ENCODE measurements at regions not wholly inside any gene's neighbourhood (a gene's known extent, or its start where the extent isn't known, plus 50 kb on each side); places are given as distances from the start of the nearest gene placed in this dataset.

- no peaks in the 10 kb centered on the region for H3K27me3 Mint-ChIP-seq
Measured at GRCh38 chr4:53734584-53735353, 143.5 kb upstream of the LNX1 start.

DNA sequence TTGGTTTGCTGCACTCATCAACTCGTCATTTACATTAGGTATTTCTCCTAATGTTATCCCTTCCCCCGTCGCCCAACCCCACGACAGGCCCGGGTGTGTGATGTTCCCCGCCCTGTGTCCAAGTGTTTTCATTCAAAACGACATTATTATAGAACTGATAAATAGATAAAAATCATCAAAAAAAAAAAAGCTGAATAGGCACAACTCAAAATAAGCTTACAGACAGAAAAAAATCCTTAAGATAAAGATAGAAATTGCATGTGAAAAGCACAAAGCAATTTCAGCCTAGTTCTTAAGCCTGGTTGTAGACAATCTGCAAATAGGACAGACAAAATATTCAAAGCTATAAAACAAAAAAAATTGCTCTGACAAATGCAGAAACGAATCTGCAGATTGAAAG, 142.9 kb upstream of the LNX1 start:
- Mint-ChIP-seq H3K4me3 (no peak overlapping the region), H3K27me3 (no peaks in the 10 kb centered on the region)

More at GRCh38 chr4:53734584-53735353, 143.5 kb upstream of the LNX1 start:
- Mint-ChIP-seq H3K36me3 (no peaks in the 10 kb centered on the region), H3K9me3 (no peaks in the 10 kb centered on the region), H3K27ac (no peak overlapping the region), H3K4me1 (no peaks in the 10 kb centered on the region), H3K4me3 (no peak overlapping the region)
- no peak for DNase-seq
- CTCF ChIA-PET, result no interaction called here

DNA sequence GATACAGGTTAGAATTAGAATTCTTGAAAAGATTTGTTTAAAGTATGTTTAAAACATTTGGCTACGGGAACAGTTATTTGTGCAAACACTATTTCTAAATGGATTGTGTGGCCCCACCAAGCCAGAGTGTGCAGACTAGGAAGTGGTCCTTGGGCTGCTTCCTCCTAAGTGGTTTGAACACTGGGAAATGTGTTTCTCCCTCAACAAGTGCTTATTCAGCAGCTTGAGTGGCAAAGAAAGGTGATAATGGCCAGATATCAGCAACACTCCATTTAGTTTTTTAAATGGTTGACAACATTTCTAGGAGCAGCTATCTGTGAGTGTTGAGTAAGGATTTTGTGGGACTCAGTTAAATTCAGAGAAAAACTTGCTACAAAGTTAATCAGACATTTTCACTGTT, 141.4 kb upstream of the LNX1 start:
- no peaks in the 10 kb centered on the region for H3K4me1 Mint-ChIP-seq
- CTCF ChIA-PET, result no interaction called here
- no peaks in the 10 kb centered on the region for H3K9me3 Mint-ChIP-seq
- no peak overlapping the region for H3K27ac Mint-ChIP-seq
- H3K4me3 Mint-ChIP-seq, result no peak overlapping the region
- no peak for DNase-seq
- H3K36me3 Mint-ChIP-seq, result no peaks in the 10 kb centered on the region
- no peaks in the 10 kb centered on the region for H3K27me3 Mint-ChIP-seq

More for the DNA sequence above, 142.9 kb upstream of the LNX1 start:
- Mint-ChIP-seq H3K9me3 (no peaks in the 10 kb centered on the region), H3K4me1 (no peaks in the 10 kb centered on the region), H3K27ac (no peak overlapping the region), H3K36me3 (no peaks in the 10 kb centered on the region)
- CTCF ChIA-PET, result interaction anchor here (0.6 kb wide), 1 partner anchor 719 kb away, joined by 3 read pairs; no protein-coding TSS in a partner anchor
- DNase-seq, result no peak

GRCh38 chr4:53730031-53730805, 138.9 kb upstream of the LNX1 start:
- H3K27ac Mint-ChIP-seq, result no peak overlapping the region
- no peaks in the 10 kb centered on the region for H3K4me1 Mint-ChIP-seq
- CTCF ChIA-PET, result no interaction called here

GRCh38 chr4:53722110-53722509, 130.8 kb upstream of the LNX1 start:
- CTCF ChIA-PET, result no interaction called here
- Mint-ChIP-seq H3K27me3 (peaks cover 4% of the 10 kb centered on the region), H3K27ac (no peak overlapping the region), H3K4me3 (no peak overlapping the region), H3K4me1 (no peaks in the 10 kb centered on the region), H3K36me3 (no peaks in the 10 kb centered on the region), H3K9me3 (no peaks in the 10 kb centered on the region)
- no peak for DNase-seq

More at GRCh38 chr4:53730031-53730805, 138.9 kb upstream of the LNX1 start:
- Mint-ChIP-seq H3K27me3 (no peaks in the 10 kb centered on the region), H3K4me3 (no peak overlapping the region), H3K36me3 (no peaks in the 10 kb centered on the region), H3K9me3 (no peaks in the 10 kb centered on the region)
- no peak for DNase-seq

DNA sequence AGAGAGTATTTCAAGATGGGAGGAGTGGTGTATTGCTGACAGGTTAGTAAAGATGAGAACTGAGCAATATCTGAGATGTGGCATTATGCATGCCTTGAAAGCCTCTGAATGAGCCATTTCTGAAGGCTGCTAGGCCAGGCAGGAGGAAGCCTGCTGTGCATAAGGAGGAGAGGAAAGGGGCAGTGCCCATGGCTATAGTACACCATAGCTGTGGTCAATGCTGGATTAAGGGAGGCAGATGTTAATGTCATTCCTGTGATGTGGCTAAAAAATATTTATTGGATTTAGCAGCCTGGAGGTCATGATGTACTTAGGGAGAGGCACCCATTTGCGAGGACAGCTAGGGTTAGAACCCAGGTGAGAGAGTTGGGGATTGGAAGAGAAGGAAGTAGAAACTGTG, 130.0 kb upstream of the LNX1 start:
- no peak for DNase-seq
- peaks cover 4% of the 10 kb centered on the region for H3K27me3 Mint-ChIP-seq
- no peaks in the 10 kb centered on the region for H3K4me1 Mint-ChIP-seq
- CTCF ChIA-PET, result no interaction called here
- no peaks in the 10 kb centered on the region for H3K36me3 Mint-ChIP-seq
- no peaks in the 10 kb centered on the region for H3K9me3 Mint-ChIP-seq
- H3K27ac Mint-ChIP-seq, result no peak overlapping the region
- H3K4me3 Mint-ChIP-seq, result no peak overlapping the region

- Mint-ChIP-seq H3K27ac (no peak overlapping the region), H3K9me3 (no peaks in the 10 kb centered on the region), H3K4me3 (no peak overlapping the region), H3K27me3 (peaks cover 4% of the 10 kb centered on the region), H3K36me3 (no peaks in the 10 kb centered on the region), H3K4me1 (no peaks in the 10 kb centered on the region)
- no peak for DNase-seq
- CTCF ChIA-PET, result no interaction called here
Measured at GRCh38 chr4:53720776-53721175, 129.5 kb upstream of the LNX1 start.

- Mint-ChIP-seq H3K4me1 (no peaks in the 10 kb centered on the region), H3K27ac (no peak overlapping the region), H3K4me3 (no peak overlapping the region), H3K9me3 (no peaks in the 10 kb centered on the region), H3K36me3 (no peaks in the 10 kb centered on the region), H3K27me3 (no peaks in the 10 kb centered on the region)
- CTCF ChIA-PET, result no interaction called here
- DNase-seq, result no peak
Measured at GRCh38 chr4:53717064-53717549, 125.8 kb upstream of the LNX1 start.

DNA sequence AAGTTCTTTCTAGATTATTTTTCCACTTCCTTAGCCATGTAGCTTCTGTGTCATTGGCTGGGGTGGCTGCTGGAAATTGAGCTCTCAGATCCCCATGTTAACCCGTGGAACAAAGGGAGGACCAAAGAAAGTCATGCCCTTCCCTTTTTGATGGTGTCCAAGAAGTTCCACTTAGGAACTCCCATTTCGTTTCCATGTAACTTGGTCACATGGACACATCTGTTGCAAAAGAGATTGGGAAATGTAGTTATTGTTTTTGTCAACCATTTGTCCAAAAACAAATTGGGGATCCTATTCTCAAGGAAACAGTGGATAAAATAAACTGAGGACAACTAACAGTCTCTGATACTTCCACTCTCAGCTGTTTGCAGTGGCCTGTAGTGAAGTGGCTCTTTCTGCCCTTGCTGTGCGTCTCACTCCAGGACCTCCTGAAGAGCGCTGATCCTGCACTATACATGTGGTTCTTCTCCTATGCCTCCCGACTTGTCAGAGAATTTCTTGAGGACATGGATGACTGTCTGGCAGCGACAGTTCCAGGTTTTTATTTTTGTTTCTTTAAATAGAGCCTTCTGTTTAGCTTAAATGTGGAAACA, 125.3 kb upstream of the LNX1 start:
- Mint-ChIP-seq H3K4me1 (no peaks in the 10 kb centered on the region), H3K4me3 (no peak overlapping the region), H3K27me3 (no peaks in the 10 kb centered on the region), H3K36me3 (no peaks in the 10 kb centered on the region), H3K9me3 (no peaks in the 10 kb centered on the region), H3K27ac (no peak overlapping the region)
- CTCF ChIA-PET, result no interaction called here
- DNase-seq, result no peak

GRCh38 chr4:53716011-53716410, 124.7 kb upstream of the LNX1 start:
- CTCF ChIA-PET, result no interaction called here
- Mint-ChIP-seq H3K4me1 (no peaks in the 10 kb centered on the region), H3K9me3 (no peaks in the 10 kb centered on the region), H3K27ac (no peak overlapping the region), H3K27me3 (no peaks in the 10 kb centered on the region), H3K4me3 (no peak overlapping the region), H3K36me3 (no peaks in the 10 kb centered on the region)
- DNase-seq, result no peak

DNA sequence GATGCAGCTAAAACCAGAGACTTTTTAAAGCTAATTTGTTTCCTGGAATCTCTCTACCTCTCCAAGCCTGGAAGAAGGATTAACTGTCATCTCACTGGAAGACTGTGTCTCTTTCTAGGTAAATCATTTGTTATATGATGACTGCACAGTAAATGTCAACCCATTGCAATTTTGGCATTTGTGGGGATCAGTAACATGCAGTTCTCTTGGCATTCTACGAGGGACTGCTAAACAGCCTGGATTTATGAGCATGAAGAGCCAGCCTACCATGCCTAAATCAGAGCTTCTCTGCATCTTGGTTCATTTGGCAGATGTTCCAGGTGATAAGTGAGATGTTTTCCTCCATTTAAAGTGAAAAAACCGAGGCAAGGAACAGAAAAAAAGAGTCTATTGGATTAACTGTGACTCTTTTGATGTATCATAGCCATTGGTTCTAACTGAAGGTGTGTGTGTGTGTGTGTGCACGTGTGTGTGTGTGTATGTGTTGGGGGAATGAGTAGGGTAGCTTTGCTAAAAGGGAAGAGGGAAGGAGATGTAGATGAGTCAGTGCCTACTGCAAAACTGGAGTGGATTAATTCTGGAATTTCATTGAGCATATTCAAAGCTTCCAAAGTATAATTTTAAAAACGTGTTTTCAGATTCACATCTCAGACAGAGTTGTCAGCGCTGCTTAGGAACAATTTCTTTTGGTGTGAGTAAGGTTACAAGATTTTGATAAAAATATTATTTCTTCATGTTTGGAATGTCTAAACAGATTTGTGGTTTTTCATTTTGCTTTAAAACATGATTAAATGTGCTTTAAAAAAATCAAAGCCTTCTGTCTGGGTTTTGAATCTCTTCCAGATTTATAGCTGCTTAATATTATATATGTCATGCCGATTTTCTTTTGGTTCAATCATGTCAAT, 123.2 kb upstream of the LNX1 start:
- Mint-ChIP-seq H3K27ac (no peak overlapping the region), H3K36me3 (no peaks in the 10 kb centered on the region), H3K9me3 (no peaks in the 10 kb centered on the region), H3K4me1 (no peaks in the 10 kb centered on the region), H3K4me3 (no peak overlapping the region), H3K27me3 (no peaks in the 10 kb centered on the region)
- CTCF ChIA-PET, result no interaction called here
- DNase-seq, result no peak

- Mint-ChIP-seq H3K36me3 (no peaks in the 10 kb centered on the region), H3K4me3 (no peak overlapping the region), H3K4me1 (no peaks in the 10 kb centered on the region), H3K27ac (no peak overlapping the region), H3K9me3 (no peaks in the 10 kb centered on the region), H3K27me3 (no peaks in the 10 kb centered on the region)
- no peak for DNase-seq
- CTCF ChIA-PET, result no interaction called here
Measured at GRCh38 chr4:53713767-53714166, 122.5 kb upstream of the LNX1 start.

DNA sequence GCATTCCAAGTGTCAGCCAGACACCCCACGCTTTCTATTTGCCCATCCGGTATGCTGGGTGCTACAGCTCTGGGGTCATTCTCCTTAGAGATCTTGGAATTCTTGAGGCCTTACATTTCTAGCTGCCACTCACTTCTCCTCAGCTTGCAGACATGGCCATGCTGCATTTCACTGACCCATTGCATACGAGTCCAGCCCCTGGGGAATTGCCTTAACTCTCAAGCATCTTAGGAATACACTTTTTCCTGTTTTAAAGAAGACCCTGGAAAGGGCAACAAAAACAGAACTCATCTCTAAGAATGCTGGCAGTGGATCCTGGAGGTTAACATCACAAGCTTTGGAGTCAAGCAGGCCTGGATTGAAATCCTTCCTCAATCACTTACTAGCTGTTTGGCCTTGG, 122.0 kb upstream of the LNX1 start:
- no peak for DNase-seq
- Mint-ChIP-seq H3K27ac (no peak overlapping the region), H3K36me3 (no peaks in the 10 kb centered on the region), H3K4me3 (no peak overlapping the region), H3K27me3 (no peaks in the 10 kb centered on the region), H3K9me3 (no peaks in the 10 kb centered on the region), H3K4me1 (no peaks in the 10 kb centered on the region)
- CTCF ChIA-PET, result no interaction called here

DNA sequence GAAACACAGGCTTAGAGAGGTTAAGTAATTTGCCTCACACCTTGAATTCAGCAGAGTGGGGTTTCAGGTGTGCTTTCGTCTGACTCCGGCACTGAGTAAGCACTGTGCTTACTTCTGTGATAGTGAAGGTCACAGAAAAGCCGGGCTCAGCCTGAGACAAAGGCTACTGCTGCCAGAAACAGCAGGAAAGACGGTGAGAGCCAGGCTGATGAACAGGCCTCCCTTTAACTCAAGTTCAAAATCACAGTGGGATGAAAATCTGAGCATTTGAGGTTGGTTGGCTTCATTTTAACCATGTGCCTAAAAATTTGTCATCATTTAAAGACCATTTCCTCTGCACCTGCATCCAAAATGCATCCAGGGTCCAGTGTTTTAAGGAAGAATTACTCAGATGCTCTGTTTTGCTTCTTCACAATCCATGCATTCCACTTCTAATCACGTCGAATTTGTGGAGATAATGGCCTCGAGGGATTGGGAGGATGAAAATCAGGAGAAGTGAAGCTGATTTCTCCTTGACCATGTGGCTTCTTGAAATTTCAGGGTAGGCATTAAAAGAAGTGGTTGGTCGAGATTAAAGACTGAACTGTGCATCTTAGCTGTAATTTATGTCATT, 121.2 kb upstream of the LNX1 start:
- no peaks in the 10 kb centered on the region for H3K9me3 Mint-ChIP-seq
- DNase-seq, result no peak
- H3K36me3 Mint-ChIP-seq, result no peaks in the 10 kb centered on the region
- H3K4me3 Mint-ChIP-seq, result no peak overlapping the region
- no peak overlapping the region for H3K27ac Mint-ChIP-seq
- H3K4me1 Mint-ChIP-seq, result no peaks in the 10 kb centered on the region
- CTCF ChIA-PET, result no interaction called here
- H3K27me3 Mint-ChIP-seq, result no peaks in the 10 kb centered on the region

Data from activated naive CD4-positive, alpha-beta T cell treated with anti-CD3 and anti-CD28 coated beads, Interleukin-2, amount 10 ng/mL, durations not matched to agents 7 days and 5 days (primary cell).